ENCODE measurements at regions not wholly inside any gene's neighbourhood (a gene's known extent, or its start where the extent isn't known, plus 50 kb on each side); places are given as distances from the start of the nearest gene placed in this dataset.

DNA sequence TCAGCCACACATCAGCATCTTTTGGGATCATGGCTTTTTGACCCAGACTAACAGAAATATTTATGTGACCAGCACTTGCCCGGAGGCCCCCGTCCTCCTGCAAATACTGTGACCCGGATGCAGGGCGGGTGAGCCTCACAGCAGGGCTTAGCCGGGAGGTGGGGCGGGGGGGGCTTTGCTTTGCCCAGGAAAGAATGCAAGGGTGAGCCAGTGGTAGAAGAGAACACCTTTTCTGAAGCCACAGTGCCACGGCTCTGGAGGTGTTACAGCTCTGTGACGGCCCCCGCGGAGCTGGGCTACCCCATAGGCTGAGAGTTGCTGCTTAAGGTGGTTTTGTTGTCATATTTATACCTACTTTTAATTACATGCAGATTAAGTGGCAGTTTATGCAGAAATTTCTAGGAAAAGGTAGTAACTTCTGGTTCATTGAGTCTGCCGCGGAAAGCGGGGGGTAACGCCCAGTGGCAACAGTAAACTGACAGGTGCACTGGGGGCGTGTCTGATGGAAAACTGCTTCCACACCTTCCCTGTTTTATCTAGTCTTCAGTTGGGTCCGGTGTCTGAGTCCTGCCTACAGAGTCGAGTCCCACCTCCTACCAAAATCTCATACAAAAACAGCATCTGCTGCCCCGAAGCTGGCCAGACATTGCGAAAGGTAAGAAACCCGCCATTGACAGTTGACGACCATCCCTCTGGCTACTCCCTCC is 187.9 kb downstream of the TEX29 start:
- Mint-ChIP-seq H3K4me3 (no peak overlapping the region), H3K36me3 (no peaks in the 10 kb centered on the region), H3K9me3 (peaks cover 0 to 4% (median 0%) of the 10 kb centered on the region in 7 donors), H3K27ac (no peak overlapping the region), H3K27me3 (ENCODE audit: low read depth in 3 of 3) (peaks cover 3 to 7% (median 6%) of the 10 kb centered on the region in 3 donors), H3K4me1 (no peaks in the 10 kb centered on the region)
- DNase-seq, result no peak
- Histone ChIP-seq H3K9ac (ENCODE audit: insufficient read depth, low read length, poor library complexity, severe bottlenecking) (no peak overlapping the region), H3K36me3 (replicated peaks in 1 of 2; ENCODE audit: control insufficient read depth in 1 of 2, insufficient read depth in 2 of 2, low read length in 2 of 2) (no peaks in the 10 kb centered on the region), H3K4me3 (replicated peaks in 1 of 3; ENCODE audit: low read depth in 2 of 3, low read length in 3 of 3) (no peak overlapping the region), H3K79me2 (ENCODE audit: insufficient read depth, low read length) (no peaks in the 10 kb centered on the region), H4K20me1 (ENCODE audit: insufficient read depth, low read length) (no peaks in the 10 kb centered on the region), H2AFZ (ENCODE audit: insufficient read depth, low read depth, low read length, poor library complexity, severe bottlenecking) (no peak overlapping the region), H3K9me3 (replicated peaks in 1 of 2; ENCODE audit: control insufficient read depth in 1 of 2, insufficient read depth in 1 of 2, low read length in 2 of 2) (no peaks in the 10 kb centered on the region), H3K4me2 (replicated peaks; ENCODE audit: extremely low read depth, low read length, poor library complexity, severe bottlenecking) (no peak overlapping the region), H3K4me1 (ENCODE audit: control insufficient read depth in 1 of 2, insufficient read depth in 2 of 2, low read length in 2 of 2) (no peaks in the 10 kb centered on the region), H3K27ac (ENCODE audit: low read depth in 1 of 2, low read length in 2 of 2) (no peak overlapping the region), H3K27me3 (ENCODE audit: control insufficient read depth in 2 of 2, insufficient read depth in 2 of 2, low read length in 2 of 2) (no peaks in the 10 kb centered on the region)
- 87% methylated on average over 13 of the region's 21 CpGs for WGBS (ENCODE audit: insufficient coverage)
- intact Hi-C loops (cut with micrococcal nuclease), result no loop called here
- TF ChIP-seq, protein P1, sequence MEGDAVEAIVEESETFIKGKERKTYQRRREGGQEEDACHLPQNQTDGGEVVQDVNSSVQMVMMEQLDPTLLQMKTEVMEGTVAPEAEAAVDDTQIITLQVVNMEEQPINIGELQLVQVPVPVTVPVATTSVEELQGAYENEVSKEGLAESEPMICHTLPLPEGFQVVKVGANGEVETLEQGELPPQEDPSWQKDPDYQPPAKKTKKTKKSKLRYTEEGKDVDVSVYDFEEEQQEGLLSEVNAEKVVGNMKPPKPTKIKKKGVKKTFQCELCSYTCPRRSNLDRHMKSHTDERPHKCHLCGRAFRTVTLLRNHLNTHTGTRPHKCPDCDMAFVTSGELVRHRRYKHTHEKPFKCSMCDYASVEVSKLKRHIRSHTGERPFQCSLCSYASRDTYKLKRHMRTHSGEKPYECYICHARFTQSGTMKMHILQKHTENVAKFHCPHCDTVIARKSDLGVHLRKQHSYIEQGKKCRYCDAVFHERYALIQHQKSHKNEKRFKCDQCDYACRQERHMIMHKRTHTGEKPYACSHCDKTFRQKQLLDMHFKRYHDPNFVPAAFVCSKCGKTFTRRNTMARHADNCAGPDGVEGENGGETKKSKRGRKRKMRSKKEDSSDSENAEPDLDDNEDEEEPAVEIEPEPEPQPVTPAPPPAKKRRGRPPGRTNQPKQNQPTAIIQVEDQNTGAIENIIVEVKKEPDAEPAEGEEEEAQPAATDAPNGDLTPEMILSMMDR (IDR thresholded peaks at IDR 0.05), result no peak

DNA sequence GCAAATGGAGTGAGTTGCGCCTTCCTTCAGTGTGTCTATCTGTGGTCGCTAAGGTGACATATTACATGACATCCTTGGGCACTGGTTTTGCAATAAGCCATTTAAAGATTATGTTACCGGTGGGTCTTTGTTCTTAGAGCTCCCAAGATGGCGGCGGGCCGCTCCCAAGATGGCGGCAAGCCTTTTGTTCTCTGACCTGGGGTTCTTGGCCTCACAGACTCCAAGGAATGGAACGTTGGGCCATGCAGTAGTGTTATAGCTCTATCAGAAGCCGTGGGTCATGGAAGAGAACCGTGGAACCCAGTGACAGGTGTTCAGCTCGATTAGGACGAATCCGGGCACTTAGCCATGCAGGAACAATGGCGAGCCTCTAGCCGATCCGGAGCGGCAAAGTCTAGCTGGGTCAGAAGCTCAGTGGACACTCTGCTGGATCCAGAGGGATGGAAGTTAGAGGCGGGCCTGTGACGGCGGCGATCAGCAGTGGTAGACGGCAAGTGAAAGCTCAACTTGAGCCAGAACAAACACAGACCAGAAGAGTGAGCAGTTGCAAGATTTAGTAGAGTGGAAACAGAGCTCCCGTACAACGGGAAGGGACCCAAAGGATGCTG is 188.6 kb downstream of the TEX29 start:
- no peak overlapping the region for H3K27ac Mint-ChIP-seq

More for the DNA sequence above, 188.6 kb downstream of the TEX29 start:
- no peak overlapping the region for H3K9ac ChIP-seq (ENCODE audit: insufficient read depth, low read length, poor library complexity, severe bottlenecking)
- H4K20me1 ChIP-seq (ENCODE audit: insufficient read depth, low read length), result no peaks in the 10 kb centered on the region
- H3K9me3 ChIP-seq (replicated peaks in 1 of 2; ENCODE audit: control insufficient read depth in 1 of 2, insufficient read depth in 1 of 2, low read length in 2 of 2), result no peaks in the 10 kb centered on the region
- no peak overlapping the region for H3K4me3 Mint-ChIP-seq
- intact Hi-C loops (cut with micrococcal nuclease), result no loop called here
- peaks cover 0 to 4% (median 0%) of the 10 kb centered on the region in 7 donors for H3K9me3 Mint-ChIP-seq
- no peak overlapping the region for H3K4me3 ChIP-seq (replicated peaks in 1 of 3; ENCODE audit: low read depth in 2 of 3, low read length in 3 of 3)
- H3K4me2 ChIP-seq (replicated peaks; ENCODE audit: extremely low read depth, low read length, poor library complexity, severe bottlenecking), result no peak overlapping the region
- TF ChIP-seq, protein P1 (IDR thresholded peaks at IDR 0.05), result no peak
- no peaks in the 10 kb centered on the region for H3K27me3 ChIP-seq (ENCODE audit: control insufficient read depth in 2 of 2, insufficient read depth in 2 of 2, low read length in 2 of 2)
- peaks cover 2 to 7% (median 4%) of the 10 kb centered on the region in 3 donors for H3K27me3 Mint-ChIP-seq (ENCODE audit: low read depth in 3 of 3)
- no peaks in the 10 kb centered on the region for H3K79me2 ChIP-seq (ENCODE audit: insufficient read depth, low read length)
- no peaks in the 10 kb centered on the region for H3K36me3 Mint-ChIP-seq
- H3K27ac ChIP-seq (ENCODE audit: low read depth in 1 of 2, low read length in 2 of 2), result no peak overlapping the region
- no peak overlapping the region for H2AFZ ChIP-seq (ENCODE audit: insufficient read depth, low read depth, low read length, poor library complexity, severe bottlenecking)
- WGBS (ENCODE audit: insufficient coverage), result 93% methylated on average over 19 of the region's 24 CpGs
- no peaks in the 10 kb centered on the region for H3K4me1 ChIP-seq (ENCODE audit: control insufficient read depth in 1 of 2, insufficient read depth in 2 of 2, low read length in 2 of 2)
- H3K36me3 ChIP-seq (replicated peaks in 1 of 2; ENCODE audit: control insufficient read depth in 1 of 2, insufficient read depth in 2 of 2, low read length in 2 of 2), result no peaks in the 10 kb centered on the region
- no peak for DNase-seq
- no peaks in the 10 kb centered on the region for H3K4me1 Mint-ChIP-seq

All from CD14-positive monocyte (primary cell).